Thyroid gland (tissue), 4 donors: ENCODE measurements at regions not wholly inside any gene's neighbourhood (a gene's known extent, or its start where the extent isn't known, plus 50 kb on each side); places are given as distances from the start of the nearest gene placed in this dataset.
"Not testable (repeated sequence)": the region's sequence is repeated elsewhere in the genome, so short reads cannot be mapped to it uniquely, and the experiment has no call there.

Experiments used
- DNase-seq, 2 donors: peaks; one replicate each; pipeline ENCODE4 v3.0.0-alpha.2; 2019
- H3K27ac ChIP-seq, 3 donors: fragments of 200-600 bp; sonication (generic); 1 replicate in 2 of 3; 2 replicates in 1 of 3; pipeline ENCODE4 v1.5.1; 2016 to 2019; ENCODE audit warnings: mild to moderate bottlenecking in 1 of 3, moderate library complexity in 1 of 3
- H3K27me3 ChIP-seq: fragments of 200-600 bp; sonication (generic); one replicate; pipeline ENCODE4 v1.5.1; 2019
- H3K36me3 ChIP-seq, 2 donors: fragments of 200-600 bp; sonication (generic); one replicate each; pipeline ENCODE4 v1.5.1; 2016 to 2019
- H3K4me1 ChIP-seq, 2 donors: fragments of 200-600 bp; sonication (generic); one replicate each; pipeline ENCODE4 v1.5.1; 2017 to 2019
- H3K4me3 ChIP-seq, 3 donors: fragments of 200-600 bp; sonication (generic); replicated peaks in 1 of 3; 1 replicate in 2 of 3; 2 replicates in 1 of 3; pipeline ENCODE4 v1.5.1; 2016; ENCODE audit warnings: mild to moderate bottlenecking in 1 of 3
- H3K9me3 ChIP-seq: fragments of 200-600 bp; sonication (generic); one replicate; pipeline ENCODE4 v1.5.1; 2017
- POLR2A ChIP-seq, 2 donors: fragments of 450-650 bp; IDR thresholded peaks; one replicate each; pipeline ENCODE4 v1.6.1; 2017; ENCODE audit warnings: antibody characterized with exemption in 2 of 2, mild to moderate bottlenecking in 2 of 2, moderate library complexity in 1 of 2
- WGBS, 2 donors: methylation state at CpG; one replicate each; pipeline ENCODE4 v1.1.5; 2017; 5-methylcytosine and 5-hydroxymethylcytosine counted together
- intact Hi-C: fragments of 100-400 bp; cut with DNase I; formaldehyde crosslinking; loops from one replicate; pipeline ENCODE4 v1.15.1; 2023
- TF ChIP-seq, protein P1 (sequence below), 6 experiments: fragments of 200-600 bp in 3 of 6; fragments of 450-650 bp in 3 of 6; sonication (generic) in 3 of 6; IDR thresholded peaks; one replicate each; pipeline ENCODE4 v1.5.1; 2016 to 2019; ENCODE audit warnings: antibody characterized with exemption in 6 of 6, mild to moderate bottlenecking in 2 of 6, inconsistent platforms in 1 of 6, moderate library complexity in 1 of 6

DNA sequence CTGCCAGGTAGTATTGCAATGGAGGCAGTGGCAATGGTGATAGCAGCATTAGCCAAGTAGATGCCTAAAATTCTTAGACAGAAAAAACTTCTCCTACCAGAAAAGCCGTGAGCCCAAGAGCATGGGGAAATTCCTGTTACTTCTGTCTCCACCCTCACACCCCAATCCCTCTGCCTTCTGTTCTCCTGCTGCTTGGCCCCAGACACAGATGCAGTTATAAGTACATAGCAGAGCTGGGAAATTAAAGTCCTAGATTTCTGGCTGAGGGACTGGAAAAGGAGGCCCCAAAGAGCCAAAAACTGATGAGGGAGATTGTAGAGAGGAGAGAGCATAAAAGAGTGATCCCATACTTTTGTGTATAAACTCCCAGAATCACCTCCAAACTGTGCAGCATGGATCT lies 166.9 kb downstream of the SMAD6 start:
- Histone ChIP-seq H3K9me3 (no peaks in the 10 kb centered on the region), H3K36me3 (no peaks in the 10 kb centered on the region), H3K27ac (no peak overlapping the region), H3K4me1 (peaks cover 0 to 8% of the 10 kb centered on the region in 2 donors), H3K27me3 (no peaks in the 10 kb centered on the region), H3K4me3 (no peak overlapping the region)
- intact Hi-C loops = no loop called here
- 65 to 66% methylated on average over 1 of the region's 1 CpG for WGBS, 2 donors
- DNase-seq = no peak
- TF ChIP-seq, protein P1, sequence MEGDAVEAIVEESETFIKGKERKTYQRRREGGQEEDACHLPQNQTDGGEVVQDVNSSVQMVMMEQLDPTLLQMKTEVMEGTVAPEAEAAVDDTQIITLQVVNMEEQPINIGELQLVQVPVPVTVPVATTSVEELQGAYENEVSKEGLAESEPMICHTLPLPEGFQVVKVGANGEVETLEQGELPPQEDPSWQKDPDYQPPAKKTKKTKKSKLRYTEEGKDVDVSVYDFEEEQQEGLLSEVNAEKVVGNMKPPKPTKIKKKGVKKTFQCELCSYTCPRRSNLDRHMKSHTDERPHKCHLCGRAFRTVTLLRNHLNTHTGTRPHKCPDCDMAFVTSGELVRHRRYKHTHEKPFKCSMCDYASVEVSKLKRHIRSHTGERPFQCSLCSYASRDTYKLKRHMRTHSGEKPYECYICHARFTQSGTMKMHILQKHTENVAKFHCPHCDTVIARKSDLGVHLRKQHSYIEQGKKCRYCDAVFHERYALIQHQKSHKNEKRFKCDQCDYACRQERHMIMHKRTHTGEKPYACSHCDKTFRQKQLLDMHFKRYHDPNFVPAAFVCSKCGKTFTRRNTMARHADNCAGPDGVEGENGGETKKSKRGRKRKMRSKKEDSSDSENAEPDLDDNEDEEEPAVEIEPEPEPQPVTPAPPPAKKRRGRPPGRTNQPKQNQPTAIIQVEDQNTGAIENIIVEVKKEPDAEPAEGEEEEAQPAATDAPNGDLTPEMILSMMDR (IDR thresholded peaks at IDR 0.05) = no peak

DNA sequence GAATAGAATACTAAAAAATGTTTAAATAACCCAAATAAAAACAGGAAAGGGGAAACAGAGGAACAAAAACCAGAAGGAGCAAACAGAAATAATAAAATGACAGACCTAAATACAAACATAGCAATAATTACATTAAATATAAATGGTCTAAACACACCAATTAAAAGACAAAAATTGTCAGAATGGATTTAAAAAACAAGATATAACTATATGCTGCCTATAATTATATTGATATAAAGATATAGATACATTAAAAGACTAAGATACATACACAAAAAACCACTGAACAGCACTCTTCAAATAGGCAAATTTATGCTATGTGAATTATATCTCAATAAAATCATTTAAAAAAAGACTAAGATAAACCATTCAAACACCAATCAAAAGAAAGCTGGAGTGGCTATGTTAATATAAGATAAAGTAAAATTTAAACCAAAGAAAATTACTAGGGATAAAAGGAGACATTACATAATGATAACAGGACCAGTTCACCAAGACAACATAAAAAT lies 168.9 kb downstream of the SMAD6 start:
- no peak overlapping the region for H3K4me3 ChIP-seq
- TF ChIP-seq, protein P1 (IDR thresholded peaks at IDR 0.05) = no peak
- TF ChIP-seq POLR2A (IDR thresholded peaks at IDR 0.05) = no peak
- H3K9me3 ChIP-seq = no peaks in the 10 kb centered on the region
- H3K27ac ChIP-seq = no peak overlapping the region
- DNase-seq = no peak
- intact Hi-C loops = no loop called here
- H3K27me3 ChIP-seq = no peaks in the 10 kb centered on the region
- no peaks in the 10 kb centered on the region for H3K36me3 ChIP-seq
- peaks cover 0 to 5% of the 10 kb centered on the region in 2 donors for H3K4me1 ChIP-seq

DNA sequence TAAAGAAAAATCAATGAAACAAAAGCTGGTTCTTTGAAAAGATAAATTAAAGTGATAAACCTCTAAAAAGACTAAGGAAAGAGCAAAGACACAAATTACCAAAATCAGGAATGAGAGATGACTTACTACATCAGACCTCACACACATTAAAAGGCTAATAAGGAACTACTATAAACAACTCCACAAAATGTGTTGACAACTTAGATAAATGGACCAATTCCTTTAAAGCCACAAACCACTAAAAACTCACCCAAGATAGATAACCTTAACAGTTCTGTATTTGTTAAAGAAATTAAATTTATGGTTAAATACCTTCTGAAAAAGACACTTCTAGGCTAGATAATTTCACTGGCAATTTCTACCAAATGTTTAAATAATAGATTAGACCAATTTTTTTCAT lies 170.4 kb downstream of the SMAD6 start:
- no peaks in the 10 kb centered on the region for H3K36me3 ChIP-seq
- H3K27ac ChIP-seq = no peak overlapping the region
- DNase-seq = no peak
- peaks cover 0 to 4% of the 10 kb centered on the region in 2 donors for H3K4me1 ChIP-seq
- H3K27me3 ChIP-seq = no peaks in the 10 kb centered on the region
- no peak overlapping the region for H3K4me3 ChIP-seq
- TF ChIP-seq POLR2A (IDR thresholded peaks at IDR 0.05) = no peak
- TF ChIP-seq, protein P1 (IDR thresholded peaks at IDR 0.05) = no peak
- H3K9me3 ChIP-seq = no peaks in the 10 kb centered on the region
- intact Hi-C loops = no loop called here

DNA sequence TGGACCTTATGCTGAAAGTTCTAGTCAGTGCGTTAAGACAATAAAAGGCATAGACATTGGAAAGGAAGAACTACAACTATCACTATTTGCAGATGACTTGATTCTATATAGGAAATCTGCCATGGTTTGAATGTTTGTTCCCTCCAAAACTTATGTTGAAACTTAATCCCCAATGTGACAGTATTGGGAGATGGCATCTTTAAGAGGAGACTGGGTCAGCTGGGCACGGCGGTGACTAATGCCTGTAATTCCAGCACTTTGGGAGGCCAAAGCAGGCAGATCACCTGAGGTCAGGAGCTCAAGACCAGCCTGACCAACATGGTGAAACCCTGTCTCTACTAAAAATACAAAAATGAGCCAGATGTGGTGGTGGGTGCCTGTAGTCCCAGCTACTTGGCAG lies 171.3 kb downstream of the SMAD6 start:
- H3K27me3 ChIP-seq, H3K36me3 ChIP-seq, H3K4me3 ChIP-seq, DNase-seq, H3K27ac ChIP-seq, intact Hi-C loops, H3K9me3 ChIP-seq: not testable (repeated sequence)
- H3K4me1 ChIP-seq = peaks cover 0 to 13% of the 10 kb centered on the region in 2 donors
- WGBS, 2 donors = 85 to 87% methylated on average over 3 of the region's 3 CpGs

DNA sequence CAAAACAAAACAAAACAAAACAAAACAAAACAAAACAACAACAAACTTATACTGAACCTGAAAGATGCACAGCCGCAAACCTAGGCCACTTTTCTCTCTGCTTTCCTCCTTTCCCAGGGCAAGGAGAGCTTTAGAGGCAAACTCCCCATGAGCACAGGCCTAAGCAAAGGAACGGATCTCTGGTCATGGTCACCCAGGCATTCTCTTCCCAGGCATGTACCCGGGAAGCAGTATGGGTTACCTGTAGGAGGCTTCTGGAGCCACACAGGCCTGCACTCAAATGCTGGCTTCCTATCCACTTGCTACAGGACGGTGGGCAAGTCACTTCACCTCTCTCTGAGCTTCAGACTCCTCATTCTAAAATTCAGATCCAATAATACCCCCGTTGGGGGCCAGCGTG lies 171.8 kb downstream of the SMAD6 start:
- TF ChIP-seq POLR2A (IDR thresholded peaks at IDR 0.05) = no peak
- TF ChIP-seq, protein P1 (IDR thresholded peaks at IDR 0.05) = no peak
- no peak overlapping the region for H3K27ac ChIP-seq
- intact Hi-C loops = no loop called here
- 91 to 97% methylated on average over 6 of the region's 6 CpGs for WGBS, 2 donors
- no peak overlapping the region for H3K4me3 ChIP-seq
- H3K27me3 ChIP-seq = no peaks in the 10 kb centered on the region
- H3K36me3 ChIP-seq = no peaks in the 10 kb centered on the region
- DNase-seq = no peak
- H3K4me1 ChIP-seq = peaks cover 0 to 18% of the 10 kb centered on the region in 2 donors
- H3K9me3 ChIP-seq = no peaks in the 10 kb centered on the region
